Smooth muscle cell (in vitro differentiated cells): ENCODE measurements at regions not wholly inside any gene's neighbourhood (a gene's known extent, or its start where the extent isn't known, plus 50 kb on each side); places are given as distances from the start of the nearest gene placed in this dataset.

Source experiments
- DNase-seq: peaks from one replicate; lab custom pipeline; 2025; ENCODE audit not compliant: unreplicated experiment; lab: John Stamatoyannopoulos, UW
- H2AFZ ChIP-seq: fragments of 200-600 bp; sonication (generic); 2 replicates; pipeline ENCODE4 v1.6.0; 2016; ENCODE audit warnings: antibody characterized with exemption, low read depth, mild to moderate bottlenecking
- H3F3A ChIP-seq: fragments of 200-600 bp; sonication (generic); 2 replicates; pipeline ENCODE4 v1.6.0; 2017; ENCODE audit warnings: antibody characterized with exemption, low read depth
- H3K27ac ChIP-seq: fragments of 200-600 bp; sonication (generic); 2 replicates; pipeline ENCODE4 v1.5.1; 2016; ENCODE audit warnings: low read depth, mild to moderate bottlenecking
- H3K27me3 ChIP-seq: fragments of 200-600 bp; sonication (generic); 2 replicates; pipeline ENCODE4 v1.6.1; 2016; ENCODE audit warnings: low read depth, mild to moderate bottlenecking
- H3K36me3 ChIP-seq: fragments of 200-600 bp; sonication (generic); 2 replicates; pipeline ENCODE4 v1.5.1; 2016; ENCODE audit warnings: low read depth
- H3K4me1 ChIP-seq: fragments of 200-600 bp; sonication (generic); 2 replicates; pipeline ENCODE4 v1.5.1; 2016; ENCODE audit warnings: low read depth
- H3K4me2 ChIP-seq: fragments of 200-600 bp; sonication (generic); 2 replicates; pipeline ENCODE4 v1.6.0; 2016; ENCODE audit warnings: mild to moderate bottlenecking
- H3K4me3 ChIP-seq: fragments of 200-600 bp; sonication (generic); 2 replicates; pipeline ENCODE4 v1.5.1; 2016; ENCODE audit warnings: mild to moderate bottlenecking
- H3K79me2 ChIP-seq: fragments of 200-600 bp; sonication (generic); 2 replicates; pipeline ENCODE4 v1.6.0; 2016; ENCODE audit warnings: low read depth, mild to moderate bottlenecking
- H3K9ac ChIP-seq: fragments of 200-600 bp; sonication (generic); 2 replicates; pipeline ENCODE4 v1.6.0; 2016; ENCODE audit warnings: low read depth
- H3K9me3 ChIP-seq: fragments of 200-600 bp; sonication (generic); replicated peaks from 2 replicates; pipeline ENCODE4 v1.5.1; 2016; ENCODE audit warnings: low read depth
- H4K20me1 ChIP-seq: fragments of 200-600 bp; sonication (generic); 2 replicates; pipeline ENCODE4 v1.6.0; 2016; ENCODE audit warnings: low read depth
- CTCF ChIP-seq: fragments of 200-600 bp; sonication (generic); IDR thresholded peaks from 2 replicates; pipeline ENCODE4 v1.5.1; 2017; ENCODE audit warnings: borderline replicate concordance, mild to moderate bottlenecking, antibody characterized with exemption; ENCODE audit not compliant: insufficient read depth, poor library complexity, severe bottlenecking
- WGBS: methylation state at CpG from one replicate; pipeline ENCODE4 v1.1.7; 2016; ENCODE audit warnings: low lambda C conversion rate; 5-methylcytosine and 5-hydroxymethylcytosine counted together

- Histone ChIP-seq H3K9me3 (no peaks in the 10 kb centered on the region), H3K4me1 (no peaks in the 10 kb centered on the region), H3K27me3 (no peaks in the 10 kb centered on the region), H3K27ac (no peak overlapping the region), H3K79me2 (no peaks in the 10 kb centered on the region), H3K4me3 (no peak overlapping the region), H4K20me1 (no peaks in the 10 kb centered on the region), H2AFZ (no peak overlapping the region), H3F3A (no peaks in the 10 kb centered on the region), H3K36me3 (no peaks in the 10 kb centered on the region), H3K9ac (no peak overlapping the region), H3K4me2 (no peak overlapping the region)
- no peak for DNase-seq
- TF ChIP-seq CTCF: no peak
- 82% methylated on average over 8 of the region's 8 CpGs for WGBS
Measured at GRCh38 chrX:69018416-69019072, 146.7 kb downstream of the PJA1 start.

- Histone ChIP-seq H4K20me1 (no peaks in the 10 kb centered on the region), H3K27me3 (no peaks in the 10 kb centered on the region), H3K9me3 (no peaks in the 10 kb centered on the region), H3K4me1 (no peaks in the 10 kb centered on the region), H3K9ac (no peak overlapping the region), H3F3A (no peaks in the 10 kb centered on the region), H3K4me3 (no peak overlapping the region), H3K36me3 (no peaks in the 10 kb centered on the region), H3K4me2 (no peak overlapping the region), H3K27ac (no peak overlapping the region), H3K79me2 (no peaks in the 10 kb centered on the region), H2AFZ (no peak overlapping the region)
- 76% methylated on average over 11 of the region's 11 CpGs for WGBS
- no peak for TF ChIP-seq CTCF
- no peak for DNase-seq
Measured at GRCh38 chrX:69016293-69016941, 148.8 kb downstream of the PJA1 start.

- H3K79me2 ChIP-seq: no peaks in the 10 kb centered on the region
- H3K27me3 ChIP-seq: no peaks in the 10 kb centered on the region
- no peaks in the 10 kb centered on the region for H3K4me1 ChIP-seq
- H2AFZ ChIP-seq: no peak overlapping the region
- no peak overlapping the region for H3K4me2 ChIP-seq
- no peak overlapping the region for H3K4me3 ChIP-seq
- no peak overlapping the region for H3K9ac ChIP-seq
- TF ChIP-seq CTCF: no peak
- H3K36me3 ChIP-seq: no peaks in the 10 kb centered on the region
- no peak for DNase-seq
- 78% methylated on average over 10 of the region's 10 CpGs for WGBS
- H3K27ac ChIP-seq: no peak overlapping the region
- no peaks in the 10 kb centered on the region for H3K9me3 ChIP-seq
- H3F3A ChIP-seq: no peaks in the 10 kb centered on the region
- no peaks in the 10 kb centered on the region for H4K20me1 ChIP-seq
Measured at GRCh38 chrX:69015564-69016292, 149.5 kb downstream of the PJA1 start.
